HG03175 (cell line): ENCODE measurements at regions not wholly inside any gene's neighbourhood (a gene's known extent, or its start where the extent isn't known, plus 50 kb on each side); places are given as distances from the start of the nearest gene placed in this dataset.
"Not testable (repeated sequence)": the region's sequence is repeated elsewhere in the genome, so short reads cannot be mapped to it uniquely, and the experiment has no call there.

Experiments used
- ATAC-seq: cut with Tn5 transposase; IDR thresholded peaks from one replicate; pipeline ENCODE4 v1.9.1; 2021; ENCODE audit warnings: mild to moderate bottlenecking, moderate library complexity; ENCODE audit not compliant: unreplicated experiment

- ATAC-seq = no peak
These were observed 85.1 kb downstream of the NIBAN1 start for GRCh38 chr1:184889166-184889565.

- ATAC-seq = no peak
These were observed 85.8 kb downstream of the NIBAN1 start for GRCh38 chr1:184888505-184888904.

- ATAC-seq = no peak
These were observed 91.1 kb downstream of the NIBAN1 start for GRCh38 chr1:184882957-184883815.

GRCh38 chr1:184881941-184882913 is 92.1 kb downstream of the NIBAN1 start:
- no peak for ATAC-seq

- ATAC-seq = no peak
These were observed 94.3 kb downstream of the NIBAN1 start for GRCh38 chr1:184879876-184880557.

GRCh38 chr1:184878602-184879001 is 95.7 kb downstream of the NIBAN1 start:
- no peak for ATAC-seq

GRCh38 chr1:184878002-184878401 is 96.3 kb downstream of the NIBAN1 start:
- no peak for ATAC-seq

- ATAC-seq = not testable (repeated sequence)
These were observed 98.3 kb downstream of the NIBAN1 start for GRCh38 chr1:184876015-184876414.

- ATAC-seq = no peak
These were observed 99.1 kb downstream of the NIBAN1 start for GRCh38 chr1:184875218-184875617.

GRCh38 chr1:184870319-184870718 is 104.0 kb downstream of the NIBAN1 start:
- no peak for ATAC-seq

- ATAC-seq = no peak
These were observed 106.2 kb downstream of the NIBAN1 start for GRCh38 chr1:184867866-184868689.

- ATAC-seq = peak; percentile 97
These were observed 107.1 kb downstream of the NIBAN1 start for GRCh38 chr1:184866991-184867788.

- ATAC-seq = peak; percentile 10
These were observed 107.7 kb downstream of the NIBAN1 start for GRCh38 chr1:184866586-184866985.

GRCh38 chr1:184865831-184866230 is 108.5 kb downstream of the NIBAN1 start:
- no peak for ATAC-seq

GRCh38 chr1:184861755-184862336 is 107.2 kb upstream of the EDEM3 start:
- ATAC-seq = no peak

- peak; percentile 52 for ATAC-seq
These were observed 106.5 kb upstream of the EDEM3 start for GRCh38 chr1:184860985-184861754.

GRCh38 chr1:184860535-184860934 is 105.9 kb upstream of the EDEM3 start:
- ATAC-seq = peak; percentile 15
